ENCODE measurements at regions not wholly inside any gene's neighbourhood (a gene's known extent, or its start where the extent isn't known, plus 50 kb on each side); places are given as distances from the start of the nearest gene placed in this dataset.
"Not testable (repeated sequence)": the region's sequence is repeated elsewhere in the genome, so short reads cannot be mapped to it uniquely, and the experiment has no call there.

DNA sequence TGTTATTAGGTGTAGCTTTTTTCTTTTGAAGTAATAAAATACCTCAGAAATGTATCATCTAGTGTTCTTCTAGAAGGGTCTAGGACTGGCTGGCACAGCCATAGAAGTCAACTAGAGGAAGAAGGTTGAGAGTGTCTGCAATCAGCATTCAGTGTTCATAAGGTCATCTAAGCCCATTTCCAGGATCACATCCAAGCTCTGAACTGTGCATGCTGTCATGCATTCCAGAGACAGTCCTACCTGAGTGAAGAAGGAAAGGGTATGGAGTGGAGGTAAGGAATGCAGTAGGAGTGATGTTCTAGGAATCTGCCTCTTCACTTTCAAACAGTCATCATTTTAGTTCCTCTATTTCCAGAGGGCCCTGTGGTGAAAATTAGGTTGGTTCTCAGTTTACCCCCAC, 789.7 kb downstream of the GATA3 start:
- Histone ChIP-seq H3K4me3 (ENCODE audit: insufficient read depth, low read length, poor library complexity, severe bottlenecking) (no peak overlapping the region), H3K9me2 (replicated peaks; ENCODE audit: insufficient read depth, low read length) (no peaks in the 10 kb centered on the region), H3F3A (ENCODE audit: insufficient read depth) (no peaks in the 10 kb centered on the region), H3K27ac (ENCODE audit: low read depth, low read length) (no peak overlapping the region), H3K79me2 (ENCODE audit: insufficient read depth, low read length) (no peaks in the 10 kb centered on the region), H3K27me3 (ENCODE audit: low read length) (no peaks in the 10 kb centered on the region), H3K9ac (ENCODE audit: low read length) (no peak overlapping the region), H4K20me1 (ENCODE audit: low read depth, low read length) (no peaks in the 10 kb centered on the region), H3K9me3 (ENCODE audit: insufficient read depth, low read length) (no peaks in the 10 kb centered on the region), H2AFZ (ENCODE audit: low read depth, low read length, severe bottlenecking) (no peak overlapping the region), H3K36me3 (ENCODE audit: low read length) (no peaks in the 10 kb centered on the region), H3K4me2 (ENCODE audit: low read depth, low read length, poor library complexity, severe bottlenecking) (no peak overlapping the region)
- TF ChIP-seq EZH2phosphoT487 (conservative IDR thresholded peaks at IDR 0.05; ENCODE audit: low read length) = no peak
- TF ChIP-seq, protein P1, sequence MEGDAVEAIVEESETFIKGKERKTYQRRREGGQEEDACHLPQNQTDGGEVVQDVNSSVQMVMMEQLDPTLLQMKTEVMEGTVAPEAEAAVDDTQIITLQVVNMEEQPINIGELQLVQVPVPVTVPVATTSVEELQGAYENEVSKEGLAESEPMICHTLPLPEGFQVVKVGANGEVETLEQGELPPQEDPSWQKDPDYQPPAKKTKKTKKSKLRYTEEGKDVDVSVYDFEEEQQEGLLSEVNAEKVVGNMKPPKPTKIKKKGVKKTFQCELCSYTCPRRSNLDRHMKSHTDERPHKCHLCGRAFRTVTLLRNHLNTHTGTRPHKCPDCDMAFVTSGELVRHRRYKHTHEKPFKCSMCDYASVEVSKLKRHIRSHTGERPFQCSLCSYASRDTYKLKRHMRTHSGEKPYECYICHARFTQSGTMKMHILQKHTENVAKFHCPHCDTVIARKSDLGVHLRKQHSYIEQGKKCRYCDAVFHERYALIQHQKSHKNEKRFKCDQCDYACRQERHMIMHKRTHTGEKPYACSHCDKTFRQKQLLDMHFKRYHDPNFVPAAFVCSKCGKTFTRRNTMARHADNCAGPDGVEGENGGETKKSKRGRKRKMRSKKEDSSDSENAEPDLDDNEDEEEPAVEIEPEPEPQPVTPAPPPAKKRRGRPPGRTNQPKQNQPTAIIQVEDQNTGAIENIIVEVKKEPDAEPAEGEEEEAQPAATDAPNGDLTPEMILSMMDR (IDR thresholded peaks at IDR 0.05; ENCODE audit: insufficient read depth, low read length, poor library complexity, severe bottlenecking) = no peak

DNA sequence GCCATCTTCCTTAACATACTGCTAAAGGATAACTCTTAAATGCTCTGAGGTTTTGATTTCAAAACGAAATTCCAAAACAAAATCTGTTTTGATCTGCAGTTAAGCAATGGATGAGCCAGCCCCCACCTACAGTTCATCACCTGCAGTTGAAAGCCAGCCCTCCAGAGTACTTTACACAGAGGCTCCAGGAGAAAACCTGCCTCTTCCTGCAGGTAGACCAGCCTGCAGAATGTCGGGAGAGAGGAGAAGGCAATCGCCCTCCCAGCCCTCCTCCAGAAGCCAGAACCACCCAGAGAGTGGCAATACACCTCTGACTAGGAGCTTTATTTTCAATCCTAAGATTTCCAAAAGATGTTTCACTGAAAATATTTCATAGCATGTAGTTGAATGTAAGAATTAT, 798.1 kb downstream of the GATA3 start:
- Histone ChIP-seq H3K27me3 (ENCODE audit: low read length) (no peaks in the 10 kb centered on the region), H3K4me2 (ENCODE audit: low read depth, low read length, poor library complexity, severe bottlenecking) (no peak overlapping the region), H3K9me2 (replicated peaks; ENCODE audit: insufficient read depth, low read length) (no peaks in the 10 kb centered on the region), H3K36me3 (ENCODE audit: low read length) (no peaks in the 10 kb centered on the region), H2AFZ (ENCODE audit: low read depth, low read length, severe bottlenecking) (no peak overlapping the region), H4K20me1 (ENCODE audit: low read depth, low read length) (no peaks in the 10 kb centered on the region), H3F3A (ENCODE audit: insufficient read depth) (no peaks in the 10 kb centered on the region), H3K9ac (ENCODE audit: low read length) (no peak overlapping the region), H3K9me3 (ENCODE audit: insufficient read depth, low read length) (no peaks in the 10 kb centered on the region), H3K79me2 (ENCODE audit: insufficient read depth, low read length) (no peaks in the 10 kb centered on the region), H3K4me3 (ENCODE audit: insufficient read depth, low read length, poor library complexity, severe bottlenecking) (no peak overlapping the region), H3K27ac (ENCODE audit: low read depth, low read length) (no peak overlapping the region)
- no peak for TF ChIP-seq EZH2phosphoT487 (conservative IDR thresholded peaks at IDR 0.05; ENCODE audit: low read length)
- TF ChIP-seq, protein P1 (IDR thresholded peaks at IDR 0.05; ENCODE audit: insufficient read depth, low read length, poor library complexity, severe bottlenecking) = no peak

DNA sequence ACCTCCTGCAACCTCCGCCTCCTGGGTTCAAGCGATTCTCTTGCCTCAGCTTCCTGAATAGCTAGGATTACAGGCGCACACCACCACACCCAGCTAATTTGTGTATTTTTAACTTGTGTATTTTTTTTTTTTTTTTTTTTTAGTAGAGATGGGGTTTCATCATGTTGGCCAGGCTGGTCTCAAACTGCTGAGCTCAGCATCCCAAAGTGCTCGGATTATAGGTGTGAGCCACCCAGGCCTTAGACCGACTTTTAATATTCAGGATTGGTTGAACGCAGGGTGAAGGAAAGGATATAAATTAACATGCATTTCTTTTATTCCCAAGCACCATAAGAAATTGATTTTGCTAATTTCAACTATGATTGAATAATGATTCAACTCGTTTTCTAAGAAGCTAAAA, 798.6 kb downstream of the GATA3 start:
- H3K9ac ChIP-seq (ENCODE audit: low read length) = no peak overlapping the region
- no peak overlapping the region for H3K27ac ChIP-seq (ENCODE audit: low read depth, low read length)
- H3K4me2 ChIP-seq (ENCODE audit: low read depth, low read length, poor library complexity, severe bottlenecking) = no peak overlapping the region
- H3F3A ChIP-seq (ENCODE audit: insufficient read depth) = no peaks in the 10 kb centered on the region
- no peaks in the 10 kb centered on the region for H3K36me3 ChIP-seq (ENCODE audit: low read length)
- H3K9me3 ChIP-seq (ENCODE audit: insufficient read depth, low read length) = no peaks in the 10 kb centered on the region
- no peaks in the 10 kb centered on the region for H4K20me1 ChIP-seq (ENCODE audit: low read depth, low read length)
- H3K27me3 ChIP-seq (ENCODE audit: low read length) = no peaks in the 10 kb centered on the region
- no peak overlapping the region for H3K4me3 ChIP-seq (ENCODE audit: insufficient read depth, low read length, poor library complexity, severe bottlenecking)
- H2AFZ ChIP-seq (ENCODE audit: low read depth, low read length, severe bottlenecking) = no peak overlapping the region
- no peaks in the 10 kb centered on the region for H3K79me2 ChIP-seq (ENCODE audit: insufficient read depth, low read length)
- TF ChIP-seq, protein P1 (IDR thresholded peaks at IDR 0.05; ENCODE audit: insufficient read depth, low read length, poor library complexity, severe bottlenecking) = no peak
- no peak for TF ChIP-seq EZH2phosphoT487 (conservative IDR thresholded peaks at IDR 0.05; ENCODE audit: low read length)
- no peaks in the 10 kb centered on the region for H3K9me2 ChIP-seq (replicated peaks; ENCODE audit: insufficient read depth, low read length)

DNA sequence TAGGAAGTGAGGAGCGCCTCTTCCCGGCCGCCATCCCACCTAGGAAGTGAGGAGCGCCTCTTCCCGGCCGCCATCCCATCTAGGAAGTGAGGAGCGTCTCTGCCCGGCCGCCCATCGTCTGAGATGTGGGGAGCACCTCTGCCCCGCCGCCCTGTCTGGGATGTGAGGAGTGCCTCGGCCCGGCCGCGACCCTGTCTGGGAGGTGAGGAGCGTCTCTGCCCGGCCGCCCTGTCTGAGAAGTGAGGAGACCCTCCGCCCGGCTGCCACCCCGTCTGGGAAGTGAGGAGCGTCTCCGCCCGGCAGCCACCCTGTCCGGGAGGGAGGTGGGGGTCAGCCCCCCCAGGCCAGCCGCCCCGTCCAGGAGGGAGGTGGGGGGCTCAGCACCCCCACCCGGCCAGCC, 814.4 kb downstream of the GATA3 start:
- not testable (repeated sequence) for H3F3A ChIP-seq (ENCODE audit: insufficient read depth); H3K36me3 ChIP-seq (ENCODE audit: low read length); H4K20me1 ChIP-seq (ENCODE audit: low read depth, low read length); H3K4me2 ChIP-seq (ENCODE audit: low read depth, low read length, poor library complexity, severe bottlenecking); H3K9ac ChIP-seq (ENCODE audit: low read length); H3K27me3 ChIP-seq (ENCODE audit: low read length); H3K4me3 ChIP-seq (ENCODE audit: insufficient read depth, low read length, poor library complexity, severe bottlenecking); H3K79me2 ChIP-seq (ENCODE audit: insufficient read depth, low read length); H3K9me2 ChIP-seq (replicated peaks; ENCODE audit: insufficient read depth, low read length); H3K9me3 ChIP-seq (ENCODE audit: insufficient read depth, low read length); H2AFZ ChIP-seq (ENCODE audit: low read depth, low read length, severe bottlenecking); H3K27ac ChIP-seq (ENCODE audit: low read depth, low read length)
